IPS-NIHi7 (cell line): ENCODE measurements at regions not wholly inside any gene's neighbourhood (a gene's known extent, or its start where the extent isn't known, plus 50 kb on each side); places are given as distances from the start of the nearest gene placed in this dataset.

Experiments
- DNase-seq: peaks from one replicate; pipeline ENCODE4 v3.0.0; 2012; ENCODE audit warnings: mixed read lengths; ENCODE audit errors: extremely low spot score

GRCh38 chr16:65796481-65796880 is 570.0 kb upstream of the CDH5 start:
- no peak for DNase-seq

- DNase-seq = no peak
Observed at GRCh38 chr16:65794973-65795372, 571.5 kb upstream of the CDH5 start.

- no peak for DNase-seq
Observed at GRCh38 chr16:65793781-65794180, 572.7 kb upstream of the CDH5 start.

- no peak for DNase-seq
Observed at GRCh38 chr16:65790768-65791167, 575.7 kb upstream of the CDH5 start.

- no peak for DNase-seq
Observed at GRCh38 chr16:65789161-65789945, 577.1 kb upstream of the CDH5 start.

- DNase-seq = no peak
Observed at GRCh38 chr16:65788434-65789140, 577.9 kb upstream of the CDH5 start.

GRCh38 chr16:65787921-65788320 is 578.6 kb upstream of the CDH5 start:
- DNase-seq = no peak

GRCh38 chr16:65786916-65787315 is 579.6 kb upstream of the CDH5 start:
- no peak for DNase-seq

- no peak for DNase-seq
Observed at GRCh38 chr16:65783709-65784474, 582.6 kb upstream of the CDH5 start.

- no peak for DNase-seq
Observed at GRCh38 chr16:65782611-65783600, 583.6 kb upstream of the CDH5 start.

GRCh38 chr16:65781855-65782254 is 584.6 kb upstream of the CDH5 start:
- DNase-seq = no peak

- DNase-seq = no peak
Observed at GRCh38 chr16:65781363-65781762, 585.1 kb upstream of the CDH5 start.

- DNase-seq = no peak
Observed at GRCh38 chr16:65779201-65779600, 587.3 kb upstream of the CDH5 start.

- no peak for DNase-seq
Observed at GRCh38 chr16:65776639-65777183, 589.8 kb upstream of the CDH5 start.

- no peak for DNase-seq
Observed at GRCh38 chr16:65775829-65776228, 590.7 kb upstream of the CDH5 start.

GRCh38 chr16:65774350-65774749 is 592.1 kb upstream of the CDH5 start:
- no peak for DNase-seq

- peak; percentile 38 for DNase-seq
Observed at GRCh38 chr16:65773301-65773874, 593.1 kb upstream of the CDH5 start.

GRCh38 chr16:65772134-65772732 is 594.3 kb upstream of the CDH5 start:
- DNase-seq = peak; percentile 36

GRCh38 chr16:65771707-65772106 is 594.8 kb upstream of the CDH5 start:
- DNase-seq = no peak

GRCh38 chr16:65770752-65771151 is 595.7 kb upstream of the CDH5 start:
- DNase-seq = no peak
